A549 (cell line): ENCODE measurements at regions not wholly inside any gene's neighbourhood (a gene's known extent, or its start where the extent isn't known, plus 50 kb on each side); places are given as distances from the start of the nearest gene placed in this dataset.

Experiments used
- ATAC-seq, 2 experiments: fragments of 200-7000 bp in 1 of 2; fragments of >200 bp in 1 of 2; cut with Nextera tagmentation in 1 of 2; cut with Tn5 transposase in 1 of 2; 3 replicates each; pipeline versions ENCODE4 v1.8.0 to v1.9.1; 2018 to 2020; ENCODE audit warnings: mild to moderate bottlenecking in 1 of 2, moderate library complexity in 1 of 2
- CTCF ChIA-PET: fragments of 300-600 bp; sonication (Branson Sonifier 250); formaldehyde crosslinking; extraction: SDS; loops from one replicate; lab custom pipeline; 2021; ENCODE audit warnings: antibody characterized with exemption, inconsistent platforms; lab: Yijun Ruan, JAX
- POLR2A ChIA-PET: fragments of 350-600 bp; formaldehyde crosslinking; extraction: SDS; loops from one replicate; lab custom pipeline; 2021; ENCODE audit warnings: antibody characterized with exemption, inconsistent platforms; lab: Yijun Ruan, JAX
- DNase-seq, 2 experiments: peaks; one replicate each; pipeline versions ENCODE4 v3.0.0 to v3.0.0-alpha.2; 2011 to 2016; ENCODE audit warnings: low read depth in 1 of 2, low spot score in 1 of 2
- FAIRE-seq: peaks from 2 replicates; lab custom pipeline; 2011; peaks lifted over from hg19 to GRCh38; lab: Jason Lieb, UNC
- H3K27ac ChIP-seq, 2 experiments: fragments of >200 bp; sonication (Bioruptor Twin); formaldehyde crosslinking; 3 replicates each; pipeline ENCODE4 v1.5.1; 2016 to 2017
- H3K4me1 ChIP-seq: fragments of >200 bp; sonication (Bioruptor Twin); formaldehyde crosslinking; 3 replicates; pipeline ENCODE4 v1.6.1; 2016
- H3K4me2 ChIP-seq: fragments of >200 bp; sonication (Bioruptor Twin); formaldehyde crosslinking; 3 replicates; pipeline ENCODE4 v1.6.1; 2016
- H3K4me3 ChIP-seq: fragments of >200 bp; sonication (Bioruptor Twin); formaldehyde crosslinking; 3 replicates; pipeline ENCODE4 v1.5.1; 2016
- H3K9me3 ChIP-seq: fragments of >200 bp; sonication (Bioruptor Twin); formaldehyde crosslinking; 3 replicates; pipeline ENCODE4 v1.6.1; 2016
- ATOH8 ChIP-seq: fragments of 250-450 bp; sonication (Bioruptor Pico); IDR thresholded peaks from 2 replicates; pipeline ENCODE4 v1.5.0; 2020; ENCODE audit warnings: low read depth, mild to moderate bottlenecking, moderate library complexity
- CBX8 ChIP-seq: fragments of 200-600 bp; sonication (generic); IDR thresholded peaks from 2 replicates; pipeline ENCODE4 v1.6.1; 2016
- CTCF ChIP-seq: fragments of >200 bp; sonication (Bioruptor Twin); formaldehyde crosslinking; IDR thresholded peaks from 3 replicates; pipeline ENCODE4 v1.5.1; 2016
- EHF ChIP-seq: fragments of 250-450 bp; sonication (Bioruptor Pico); IDR thresholded peaks from 2 replicates; pipeline ENCODE4 v1.5.0; 2020; ENCODE audit warnings: mild to moderate bottlenecking
- FOSL2 ChIP-seq, 2 experiments: fragments of 450-650 bp in 1 of 2; fragments of >200 bp in 1 of 2; sonication (Bioruptor Twin) in 1 of 2; formaldehyde crosslinking; IDR thresholded peaks; 2 replicates each; pipeline versions ENCODE4 v1.5.0 to v1.6.1; 2016 to 2020; ENCODE audit warnings: mild to moderate bottlenecking in 1 of 2, moderate library complexity in 1 of 2
- FOXS1 ChIP-seq: fragments of 250-450 bp; sonication (Bioruptor Pico); IDR thresholded peaks from 2 replicates; pipeline ENCODE4 v1.5.0; 2020; ENCODE audit warnings: mild to moderate bottlenecking, moderate library complexity
- HDAC2 ChIP-seq: fragments of 200-600 bp; sonication (generic); IDR thresholded peaks from 2 replicates; pipeline ENCODE4 v1.6.1; 2016
- HMGXB4 ChIP-seq: fragments of 250-450 bp; sonication (Bioruptor Pico); IDR thresholded peaks from 2 replicates; pipeline ENCODE4 v1.5.0; 2021; ENCODE audit warnings: mild to moderate bottlenecking, moderate library complexity, borderline replicate concordance
- HOXB13 ChIP-seq: fragments of 250-450 bp; sonication (Bioruptor Pico); IDR thresholded peaks from 2 replicates; pipeline ENCODE4 v1.5.0; 2020; ENCODE audit warnings: low read depth, mild to moderate bottlenecking, moderate library complexity
- MAFK ChIP-seq: fragments of 450-650 bp; IDR thresholded peaks from 2 replicates; pipeline ENCODE4 v1.6.1; 2014; ENCODE audit not compliant: partially characterized antibody
- MAX ChIP-seq: IDR thresholded peaks from 2 replicates; pipeline ENCODE4 v1.6.1; 2012
- MYC ChIP-seq: IDR thresholded peaks from 2 replicates; pipeline ENCODE4 v1.6.1; 2012; ENCODE audit warnings: mild to moderate bottlenecking, inconsistent platforms, low read length, improper control_type of control experiment, borderline replicate concordance
- NFE2L2 ChIP-seq: fragments of 150-350 bp; conservative IDR thresholded peaks from 2 replicates; pipeline ENCODE4 v1.6.1; 2014; ENCODE audit warnings: low read length
- NPAS2 ChIP-seq: fragments of 250-450 bp; sonication (Bioruptor Pico); IDR thresholded peaks from 2 replicates; pipeline ENCODE4 v1.8.0; 2022; ENCODE audit warnings: mild to moderate bottlenecking, moderate library complexity, borderline replicate concordance
- PHF8 ChIP-seq: fragments of 200-600 bp; sonication (generic); IDR thresholded peaks from 2 replicates; pipeline ENCODE4 v1.6.1; 2016; ENCODE audit warnings: low read depth, mild to moderate bottlenecking, antibody characterized with exemption, moderate library complexity, borderline replicate concordance
- RNF2 ChIP-seq: fragments of 200-600 bp; sonication (generic); IDR thresholded peaks from 2 replicates; pipeline ENCODE4 v1.6.1; 2016; ENCODE audit warnings: low read depth, mild to moderate bottlenecking, antibody characterized with exemption, moderate library complexity, borderline replicate concordance
- USF2 ChIP-seq: fragments of 450-650 bp; IDR thresholded peaks from 2 replicates; pipeline ENCODE4 v1.6.1; 2014; ENCODE audit warnings: antibody characterized with exemption
- WGBS: methylation state at CpG from one replicate; pipeline ENCODE4 v1.1.6; 2017; ENCODE audit errors: missing lambda C conversion rate; 5-methylcytosine and 5-hydroxymethylcytosine counted together

GRCh38 chr1:80059940-80060339 is 1053.4 kb upstream of the ADGRL4 start (continued):
- TF ChIP-seq ATOH8 (CRISPR knock-in tag) (no peak), MYC (no peak), FOSL2 (IDR thresholded peaks at IDR 0.05) (no peak), FOSL2 (CRISPR knock-in tag; IDR thresholded peaks at IDR 0.05) (no peak), MAX (no peak)

- CTCF ChIA-PET = no interaction called here
Observed at GRCh38 chr1:80056179-80056578, 1049.6 kb upstream of the ADGRL4 start.

GRCh38 chr1:80054129-80054528 is 1047.6 kb upstream of the ADGRL4 start:
- POLR2A ChIA-PET = no interaction called here
- peak overlapping the region in 1 of 2 experiments; percentile 54; a peak in 1 of 6 replicates for H3K27ac ChIP-seq
- no peaks in the 10 kb centered on the region for H3K9me3 ChIP-seq
- ATAC-seq (peak in 1 of 2 experiments; percentile 38; a peak in 2 of 6 replicates), FAIRE-seq (no peak), DNase-seq (peak; percentile 1 to 68)
- WGBS = 47% methylated on average over 7 of the region's 7 CpGs
- CTCF ChIA-PET = no interaction called here
- 0 out of 3 replicates have a peak, but pooled peaks cover 3% of the 10 kb centered on the region for H3K4me1 ChIP-seq
- no peak for TF ChIP-seq PHF8
- TF ChIP-seq CBX8 = no peak
- TF ChIP-seq NFE2L2 = 0 out of 2 replicates have a peak, but pooled peaks have one; percentile 22
- TF ChIP-seq HDAC2 = no peak
- TF ChIP-seq MAFK = peak; percentile 74
- TF ChIP-seq HOXB13 (CRISPR knock-in tag) = 0 out of 2 replicates have a peak, but pooled peaks have one; percentile 35
- TF ChIP-seq NPAS2 (CRISPR knock-in tag) = no peak
- TF ChIP-seq FOXS1 = peak; percentile 44; the same call in 1 of the 2 replicates
- H3K4me3 ChIP-seq = no peak overlapping the region
- no peak overlapping the region for H3K4me2 ChIP-seq

More at GRCh38 chr1:80056179-80056578, 1049.6 kb upstream of the ADGRL4 start:
- TF ChIP-seq CTCF (no peak), RNF2 (no peak), HMGXB4 (CRISPR knock-in tag) (no peak), HDAC2 (no peak), MAX (no peak), EHF (no peak), USF2 (no peak)
- Histone ChIP-seq H3K4me2 (no peak overlapping the region), H3K4me3 (no peak overlapping the region), H3K9me3 (no peaks in the 10 kb centered on the region), H3K4me1 (0 out of 3 replicates have a peak, but pooled peaks cover 3% of the 10 kb centered on the region), H3K27ac (no peak overlapping the region)
- no peak for FAIRE-seq
- DNase-seq = no peak
- no peak for ATAC-seq
- POLR2A ChIA-PET = no interaction called here
